Hepatocyte (in vitro differentiated cells): ENCODE measurements at regions not wholly inside any gene's neighbourhood (a gene's known extent, or its start where the extent isn't known, plus 50 kb on each side); places are given as distances from the start of the nearest gene placed in this dataset.

ENCODE experiments used
- DNase-seq: peaks from one replicate; pipeline ENCODE4 v3.0.0-alpha.2; 2016; ENCODE audit warnings: low spot score
- H2AFZ ChIP-seq: fragments of 200-600 bp; sonication (generic); 2 replicates; pipeline ENCODE4 v1.6.0; 2016; ENCODE audit warnings: antibody characterized with exemption, mild to moderate bottlenecking
- H3K27ac ChIP-seq: fragments of 200-600 bp; sonication (generic); 2 replicates; pipeline ENCODE4 v1.5.1; 2016; ENCODE audit warnings: mild to moderate bottlenecking
- H3K27me3 ChIP-seq: fragments of 200-600 bp; sonication (generic); 2 replicates; pipeline ENCODE4 v1.6.1; 2016
- H3K36me3 ChIP-seq: fragments of 200-600 bp; sonication (generic); replicated peaks from 2 replicates; pipeline ENCODE4 v1.5.1; 2016; ENCODE audit warnings: low read depth; ENCODE audit not compliant: insufficient read depth
- H3K4me1 ChIP-seq: fragments of 200-600 bp; sonication (generic); 2 replicates; pipeline ENCODE4 v1.5.1; 2016; ENCODE audit warnings: mild to moderate bottlenecking, moderate library complexity; ENCODE audit not compliant: insufficient read depth
- H3K4me2 ChIP-seq: fragments of 200-600 bp; sonication (generic); 2 replicates; pipeline ENCODE4 v1.6.0; 2016
- H3K4me3 ChIP-seq: fragments of 200-600 bp; sonication (generic); 2 replicates; pipeline ENCODE4 v1.5.1; 2016; ENCODE audit warnings: mild to moderate bottlenecking
- H3K79me2 ChIP-seq: fragments of 200-600 bp; sonication (generic); 2 replicates; pipeline ENCODE4 v1.6.0; 2017; ENCODE audit warnings: mild to moderate bottlenecking
- H3K9me2 ChIP-seq: fragments of 200-600 bp; sonication (generic); replicated peaks from 2 replicates; pipeline ENCODE4 v1.6.0; 2017; ENCODE audit warnings: mild to moderate bottlenecking; ENCODE audit not compliant: insufficient read depth
- H3K9me3 ChIP-seq: fragments of 200-600 bp; sonication (generic); 2 replicates; pipeline ENCODE4 v1.5.1; 2016; ENCODE audit warnings: low read depth, mild to moderate bottlenecking
- H4K20me1 ChIP-seq: fragments of 200-600 bp; sonication (generic); 2 replicates; pipeline ENCODE4 v1.6.0; 2016; ENCODE audit warnings: mild to moderate bottlenecking; ENCODE audit not compliant: insufficient read depth, poor library complexity, severe bottlenecking
- CTCF ChIP-seq: fragments of 200-600 bp; sonication (generic); IDR thresholded peaks from 2 replicates; pipeline ENCODE4 v1.5.1; 2016; ENCODE audit warnings: antibody characterized with exemption, mild to moderate bottlenecking; ENCODE audit not compliant: poor library complexity
- EZH2 ChIP-seq: fragments of 200-600 bp; sonication (generic); IDR thresholded peaks from 2 replicates; pipeline ENCODE4 v1.6.1; 2016; ENCODE audit warnings: antibody characterized with exemption, mild to moderate bottlenecking, borderline replicate concordance
- EZH2phosphoT487 ChIP-seq: fragments of 200-600 bp; sonication (generic); IDR thresholded peaks from one replicate; pipeline ENCODE4 v1.6.1; 2018; ENCODE audit warnings: antibody characterized with exemption, mild to moderate bottlenecking, low read depth, moderate library complexity; ENCODE audit not compliant: unreplicated experiment, severe bottlenecking
- WGBS: methylation state at CpG from one replicate; pipeline ENCODE4 v1.1.6; 2016; ENCODE audit warnings: low lambda C conversion rate; ENCODE audit errors: missing lambda C conversion rate; 5-methylcytosine and 5-hydroxymethylcytosine counted together

GRCh38 chr13:80118506-80118905 lies 222.4 kb downstream of the SPRY2 start:
- Histone ChIP-seq H3K79me2 (no peaks in the 10 kb centered on the region), H4K20me1 (no peaks in the 10 kb centered on the region), H3K9me3 (no peaks in the 10 kb centered on the region), H3K36me3 (no peaks in the 10 kb centered on the region), H3K4me3 (no peak overlapping the region), H3K27me3 (no peaks in the 10 kb centered on the region), H3K9me2 (no peaks in the 10 kb centered on the region), H3K4me1 (no peaks in the 10 kb centered on the region), H2AFZ (no peak overlapping the region), H3K27ac (no peak overlapping the region), H3K4me2 (no peak overlapping the region)
- WGBS: 86% methylated on average over 1 of the region's 1 CpG
- DNase-seq: no peak
- no peak for TF ChIP-seq CTCF

GRCh38 chr13:80118099-80118498 lies 222.8 kb downstream of the SPRY2 start:
- no peak overlapping the region for H3K27ac ChIP-seq
- TF ChIP-seq EZH2phosphoT487 (no peak), EZH2 (no peak), CTCF (no peak)
- no peaks in the 10 kb centered on the region for H3K4me1 ChIP-seq
- no peaks in the 10 kb centered on the region for H3K36me3 ChIP-seq
- no peak overlapping the region for H3K4me3 ChIP-seq
- no peak overlapping the region for H2AFZ ChIP-seq
- no peak overlapping the region for H3K4me2 ChIP-seq
- DNase-seq: no peak
- H3K9me2 ChIP-seq: no peaks in the 10 kb centered on the region
- no peaks in the 10 kb centered on the region for H3K27me3 ChIP-seq
- no peaks in the 10 kb centered on the region for H3K79me2 ChIP-seq
- WGBS: 94% methylated on average over 1 of the region's 1 CpG
- H4K20me1 ChIP-seq: no peaks in the 10 kb centered on the region
- no peaks in the 10 kb centered on the region for H3K9me3 ChIP-seq

- H3K4me1 ChIP-seq: no peaks in the 10 kb centered on the region
- H3K79me2 ChIP-seq: no peaks in the 10 kb centered on the region
- H3K9me2 ChIP-seq: no peaks in the 10 kb centered on the region
- H3K9me3 ChIP-seq: no peaks in the 10 kb centered on the region
- H3K4me2 ChIP-seq: no peak overlapping the region
- no peaks in the 10 kb centered on the region for H3K27me3 ChIP-seq
- WGBS: 87% methylated on average over 2 of the region's 2 CpGs
- TF ChIP-seq CTCF: no peak
- TF ChIP-seq EZH2phosphoT487: no peak
- no peak for TF ChIP-seq EZH2
- no peaks in the 10 kb centered on the region for H4K20me1 ChIP-seq
- no peaks in the 10 kb centered on the region for H3K36me3 ChIP-seq
- H2AFZ ChIP-seq: no peak overlapping the region
- DNase-seq: no peak
- H3K4me3 ChIP-seq: no peak overlapping the region
- H3K27ac ChIP-seq: no peak overlapping the region
These were observed 223.4 kb downstream of the SPRY2 start for GRCh38 chr13:80117515-80117914.

- no peaks in the 10 kb centered on the region for H3K4me1 ChIP-seq
- no peaks in the 10 kb centered on the region for H3K27me3 ChIP-seq
- H3K27ac ChIP-seq: no peak overlapping the region
- no peaks in the 10 kb centered on the region for H3K9me2 ChIP-seq
- H4K20me1 ChIP-seq: no peaks in the 10 kb centered on the region
- H3K4me3 ChIP-seq: no peak overlapping the region
- no peak for TF ChIP-seq EZH2phosphoT487
- TF ChIP-seq EZH2: no peak
- no peak for TF ChIP-seq CTCF
- H2AFZ ChIP-seq: no peak overlapping the region
- 72% methylated on average over 3 of the region's 3 CpGs for WGBS
- H3K9me3 ChIP-seq: no peaks in the 10 kb centered on the region
- DNase-seq: no peak
- no peaks in the 10 kb centered on the region for H3K36me3 ChIP-seq
- no peak overlapping the region for H3K4me2 ChIP-seq
- no peaks in the 10 kb centered on the region for H3K79me2 ChIP-seq
These were observed 224.8 kb downstream of the SPRY2 start for GRCh38 chr13:80116107-80116506.
